ENCODE measurements at regions not wholly inside any gene's neighbourhood (a gene's known extent, or its start where the extent isn't known, plus 50 kb on each side); places are given as distances from the start of the nearest gene placed in this dataset.

- Histone ChIP-seq H3K4me3 (replicated peaks in 1 of 3; ENCODE audit: insufficient read depth in 1 of 3, low read depth in 2 of 3, low read length in 3 of 3) (no peak overlapping the region), H3K36me3 (replicated peaks in 1 of 2; ENCODE audit: control insufficient read depth in 1 of 2, insufficient read depth in 2 of 2, low read length in 2 of 2) (no peaks in the 10 kb centered on the region), H4K20me1 (ENCODE audit: insufficient read depth, low read length) (no peaks in the 10 kb centered on the region), H2AFZ (ENCODE audit: low read length) (no peak overlapping the region), H3K27ac (ENCODE audit: extremely low read length, insufficient read depth, low read length) (no peak overlapping the region), H3K9me3 (ENCODE audit: low read length) (no peaks in the 10 kb centered on the region; the same call in 1 of the 2 replicates), H3K9ac (ENCODE audit: insufficient read depth, low read depth, low read length) (no peak overlapping the region), H3K4me2 (ENCODE audit: low read depth, low read length) (no peak overlapping the region), H3K79me2 (ENCODE audit: insufficient read depth, low read length) (no peaks in the 10 kb centered on the region), H3K27me3 (ENCODE audit: control insufficient read depth in 1 of 2, insufficient read depth in 2 of 2, low read length in 2 of 2) (no peaks in the 10 kb centered on the region), H3K4me1 (ENCODE audit: insufficient read depth, low read length) (no peaks in the 10 kb centered on the region)
- CTCF ChIA-PET (ENCODE audit: low intra/inter-chr PET ratio, low total read pairs): no interaction called here
- DNase-seq (ENCODE audit: low spot score): no peak
- intact Hi-C loops (cut with micrococcal nuclease; ENCODE audit: unreplicated experiment) (loop anchor here (2.0 to 5.0 kb wide), 2 partner anchors 338 to 476 kb away; no protein-coding TSS in a partner anchor), in situ Hi-C loops (cut with HindIII; ENCODE audit: extremely low pct_ligation_motif_present, low pct_unique_long_range_greater_than_20kb) (no loop called here)
- no peak for FAIRE-seq
- BruUV-seq (replicated peaks): no TSS peak
- WGBS (ENCODE audit: low lambda C conversion rate): 24% methylated on average over 4 of the region's 4 CpGs
- POLR2A ChIA-PET: no interaction called here
- TF ChIP-seq ZNF512B (CRISPR knock-in tag; IDR thresholded peaks at IDR 0.05; ENCODE audit: borderline replicate concordance) (no peak), MTA1 (CRISPR knock-in tag; IDR thresholded peaks at IDR 0.05; ENCODE audit: borderline replicate concordance) (no peak), TFAP4 (IDR thresholded peaks at IDR 0.05; ENCODE audit: borderline replicate concordance, low read depth) (no peak), SAP130 (CRISPR knock-in tag; IDR thresholded peaks at IDR 0.05; ENCODE audit: low read depth) (no peak), DMTF1 (CRISPR knock-in tag; IDR thresholded peaks at IDR 0.05) (no peak), ZNF367 (CRISPR knock-in tag; IDR thresholded peaks at IDR 0.05; ENCODE audit: borderline replicate concordance) (no peak), SP5 (CRISPR knock-in tag; IDR thresholded peaks at IDR 0.05; ENCODE audit: borderline replicate concordance, low read depth) (no peak), ZNF556 (CRISPR knock-in tag; IDR thresholded peaks at IDR 0.05; ENCODE audit: borderline replicate concordance) (no peak), POGZ (CRISPR knock-in tag; IDR thresholded peaks at IDR 0.05) (no peak), CCAR2 (optimal IDR thresholded peaks at IDR 0.05; ENCODE audit: low read depth, low read length) (no peak), CBFB (CRISPR knock-in tag; IDR thresholded peaks at IDR 0.05) (no peak)
- TF ChIP-seq, protein P1, sequence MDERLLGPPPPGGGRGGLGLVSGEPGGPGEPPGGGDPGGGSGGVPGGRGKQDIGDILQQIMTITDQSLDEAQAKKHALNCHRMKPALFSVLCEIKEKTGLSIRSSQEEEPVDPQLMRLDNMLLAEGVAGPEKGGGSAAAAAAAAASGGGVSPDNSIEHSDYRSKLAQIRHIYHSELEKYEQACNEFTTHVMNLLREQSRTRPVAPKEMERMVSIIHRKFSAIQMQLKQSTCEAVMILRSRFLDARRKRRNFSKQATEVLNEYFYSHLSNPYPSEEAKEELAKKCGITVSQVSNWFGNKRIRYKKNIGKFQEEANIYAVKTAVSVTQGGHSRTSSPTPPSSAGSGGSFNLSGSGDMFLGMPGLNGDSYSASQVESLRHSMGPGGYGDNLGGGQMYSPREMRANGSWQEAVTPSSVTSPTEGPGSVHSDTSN (CRISPR knock-in tag; IDR thresholded peaks at IDR 0.05): no peak
- TF ChIP-seq, protein P2, sequence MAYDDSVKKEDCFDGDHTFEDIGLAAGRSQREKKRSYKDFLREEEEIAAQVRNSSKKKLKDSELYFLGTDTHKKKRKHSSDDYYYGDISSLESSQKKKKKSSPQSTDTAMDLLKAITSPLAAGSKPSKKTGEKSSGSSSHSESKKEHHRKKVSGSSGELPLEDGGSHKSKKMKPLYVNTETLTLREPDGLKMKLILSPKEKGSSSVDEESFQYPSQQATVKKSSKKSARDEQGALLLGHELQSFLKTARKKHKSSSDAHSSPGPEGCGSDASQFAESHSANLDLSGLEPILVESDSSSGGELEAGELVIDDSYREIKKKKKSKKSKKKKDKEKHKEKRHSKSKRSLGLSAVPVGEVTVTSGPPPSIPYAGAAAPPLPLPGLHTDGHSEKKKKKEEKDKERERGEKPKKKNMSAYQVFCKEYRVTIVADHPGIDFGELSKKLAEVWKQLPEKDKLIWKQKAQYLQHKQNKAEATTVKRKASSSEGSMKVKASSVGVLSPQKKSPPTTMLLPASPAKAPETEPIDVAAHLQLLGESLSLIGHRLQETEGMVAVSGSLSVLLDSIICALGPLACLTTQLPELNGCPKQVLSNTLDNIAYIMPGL (CRISPR knock-in tag; IDR thresholded peaks at IDR 0.05; ENCODE audit: borderline replicate concordance in 1 of 2, low read depth in 1 of 2): no peak
- ATAC-seq: no peak
These were observed 408.9 kb upstream of the MPDZ start for GRCh38 chr9:13688223-13688989.
